SK-N-SH (cell line): ENCODE measurements at regions not wholly inside any gene's neighbourhood (a gene's known extent, or its start where the extent isn't known, plus 50 kb on each side); places are given as distances from the start of the nearest gene placed in this dataset.

Source experiments
- ELF1 ChIP-seq: IDR thresholded peaks from 2 replicates; pipeline ENCODE4 v1.4.0; 2012
- EP300 ChIP-seq, 2 experiments: IDR thresholded peaks; 2 replicates each; pipeline versions ENCODE4 v1.4.0 to v1.6.1; 2012; ENCODE audit warnings: borderline replicate concordance in 1 of 2, low read depth in 1 of 2, low read length in 1 of 2
- EZH2phosphoT487 ChIP-seq: fragments of 200-600 bp; sonication (generic); IDR thresholded peaks from 2 replicates; pipeline ENCODE4 v1.6.1; 2017; ENCODE audit warnings: low read depth, mixed run types, mild to moderate bottlenecking, antibody characterized with exemption, moderate library complexity, borderline replicate concordance
- FOXJ3 ChIP-seq: sonication (generic); formaldehyde crosslinking; IDR thresholded peaks from 2 replicates; pipeline ENCODE4 v1.5.1; 2020; ENCODE audit warnings: mild to moderate bottlenecking, missing genetic modification reagents
- JUND ChIP-seq: IDR thresholded peaks from 2 replicates; pipeline ENCODE4 v1.4.0; 2012
- MAX ChIP-seq: IDR thresholded peaks from 2 replicates; pipeline ENCODE4 v1.4.0; 2012; ENCODE audit warnings: low read depth
- POLR2AphosphoS5 ChIP-seq: IDR thresholded peaks from 2 replicates; pipeline ENCODE4 v1.6.1; 2012; ENCODE audit warnings: low read depth, low read length
- RCOR1 ChIP-seq: fragments of 150-350 bp; IDR thresholded peaks from 2 replicates; pipeline ENCODE4 v1.6.1; 2017; ENCODE audit warnings: antibody characterized with exemption, low read length
- REST ChIP-seq: IDR thresholded peaks from 2 replicates; pipeline ENCODE4 v1.6.1; 2012; ENCODE audit warnings: mild to moderate bottlenecking, low read depth, low read length, moderate library complexity
- SIN3A ChIP-seq: IDR thresholded peaks from 2 replicates; pipeline ENCODE4 v1.6.1; 2012; ENCODE audit warnings: low read depth, mild to moderate bottlenecking, low read length, moderate library complexity, borderline replicate concordance
- TAF1 ChIP-seq: IDR thresholded peaks from 2 replicates; pipeline ENCODE4 v1.6.1; 2012; ENCODE audit warnings: low read depth, mild to moderate bottlenecking, low read length, moderate library complexity, borderline replicate concordance
- TEAD4 ChIP-seq: IDR thresholded peaks from 2 replicates; pipeline ENCODE4 v1.4.0; 2012; ENCODE audit warnings: mild to moderate bottlenecking, borderline replicate concordance; ENCODE audit not compliant: insufficient read depth
- ZBTB33 ChIP-seq: IDR thresholded peaks from 2 replicates; pipeline ENCODE4 v1.4.0; 2012; ENCODE audit warnings: low read depth, borderline replicate concordance
- TF ChIP-seq, protein P1 (sequence below): fragments of 200-600 bp; sonication (generic); IDR thresholded peaks from 2 replicates; pipeline ENCODE4 v1.6.1; 2017; ENCODE audit warnings: antibody characterized with exemption, mild to moderate bottlenecking, moderate library complexity

GRCh38 chr13:54317722-54318121, 1289.1 kb downstream of the OLFM4 start:
- TF ChIP-seq, protein P1, sequence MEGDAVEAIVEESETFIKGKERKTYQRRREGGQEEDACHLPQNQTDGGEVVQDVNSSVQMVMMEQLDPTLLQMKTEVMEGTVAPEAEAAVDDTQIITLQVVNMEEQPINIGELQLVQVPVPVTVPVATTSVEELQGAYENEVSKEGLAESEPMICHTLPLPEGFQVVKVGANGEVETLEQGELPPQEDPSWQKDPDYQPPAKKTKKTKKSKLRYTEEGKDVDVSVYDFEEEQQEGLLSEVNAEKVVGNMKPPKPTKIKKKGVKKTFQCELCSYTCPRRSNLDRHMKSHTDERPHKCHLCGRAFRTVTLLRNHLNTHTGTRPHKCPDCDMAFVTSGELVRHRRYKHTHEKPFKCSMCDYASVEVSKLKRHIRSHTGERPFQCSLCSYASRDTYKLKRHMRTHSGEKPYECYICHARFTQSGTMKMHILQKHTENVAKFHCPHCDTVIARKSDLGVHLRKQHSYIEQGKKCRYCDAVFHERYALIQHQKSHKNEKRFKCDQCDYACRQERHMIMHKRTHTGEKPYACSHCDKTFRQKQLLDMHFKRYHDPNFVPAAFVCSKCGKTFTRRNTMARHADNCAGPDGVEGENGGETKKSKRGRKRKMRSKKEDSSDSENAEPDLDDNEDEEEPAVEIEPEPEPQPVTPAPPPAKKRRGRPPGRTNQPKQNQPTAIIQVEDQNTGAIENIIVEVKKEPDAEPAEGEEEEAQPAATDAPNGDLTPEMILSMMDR: no peak
- TF ChIP-seq TAF1: no peak
- TF ChIP-seq TEAD4: no peak
- TF ChIP-seq RCOR1: no peak
- no peak for TF ChIP-seq EP300 (IDR thresholded peaks at IDR 0.05; ENCODE audit: borderline replicate concordance in 1 of 2, low read depth in 1 of 2, low read length in 1 of 2)
- TF ChIP-seq EZH2phosphoT487: no peak
- no peak for TF ChIP-seq JUND
- no peak for TF ChIP-seq FOXJ3 (CRISPR knock-in tag)
- no peak for TF ChIP-seq ZBTB33
- TF ChIP-seq POLR2AphosphoS5: no peak
- TF ChIP-seq SIN3A: no peak
- TF ChIP-seq MAX: no peak
- TF ChIP-seq REST: no peak
- TF ChIP-seq ELF1: no peak
